ENCODE measurements at regions not wholly inside any gene's neighbourhood (a gene's known extent, or its start where the extent isn't known, plus 50 kb on each side); places are given as distances from the start of the nearest gene placed in this dataset.
A peak's percentile ranks its signal among the peaks of the same experiment; 100 is the strongest.
"Not testable (repeated sequence)": the region's sequence is repeated elsewhere in the genome, so short reads cannot be mapped to it uniquely, and the experiment has no call there.

- no peak for DNase-seq (ENCODE audit: extremely low read depth, low read depth, low spot score)
These were observed 448.2 kb downstream of the SEMA3D start for GRCh38 chr7:84738583-84739150.

DNA sequence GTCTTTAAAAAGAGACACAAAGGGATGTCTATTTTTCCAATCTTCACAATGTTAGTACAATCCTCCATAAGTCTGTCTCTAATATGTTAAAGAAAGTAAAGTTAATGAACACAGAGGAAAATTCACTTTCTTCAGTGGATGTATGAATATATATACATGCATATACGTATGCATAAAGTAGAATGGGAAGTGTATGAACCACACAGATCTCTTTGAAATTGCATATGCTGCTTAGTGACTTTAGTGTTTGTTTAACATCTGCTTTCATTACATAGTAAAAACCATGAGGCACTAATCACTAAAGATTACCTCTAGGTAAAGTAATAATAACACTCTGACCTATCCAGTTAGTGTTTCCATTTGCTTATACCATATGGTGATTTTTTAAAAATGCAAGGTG lies 451.2 kb downstream of the SEMA3D start:
- no peak for DNase-seq (ENCODE audit: extremely low read depth, low read depth, low spot score)

DNA sequence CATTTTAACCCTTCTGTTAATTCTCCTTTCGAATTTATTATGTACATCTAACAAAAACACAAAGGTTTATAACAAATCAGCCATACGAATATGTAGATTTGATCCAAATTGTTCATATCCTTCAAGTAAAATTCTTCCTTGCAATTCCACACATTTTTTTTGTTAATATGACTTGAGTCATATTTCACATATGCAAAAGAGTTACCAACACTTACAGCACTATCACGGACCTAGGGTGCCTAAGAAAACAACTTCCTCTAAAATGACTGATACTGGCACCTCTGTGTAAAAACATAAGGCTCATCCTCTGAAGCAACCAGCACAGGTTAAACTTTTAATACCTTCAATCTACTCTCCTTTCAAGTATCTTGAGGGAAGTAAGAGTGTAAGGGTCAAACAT lies 451.8 kb downstream of the SEMA3D start:
- DNase-seq (ENCODE audit: extremely low read depth, low read depth, low spot score), result no peak

- DNase-seq (ENCODE audit: extremely low read depth, low read depth, low spot score), result not testable (repeated sequence)
These were observed 452.9 kb downstream of the SEMA3D start for GRCh38 chr7:84733976-84734375.

GRCh38 chr7:84730864-84731263 lies 456.0 kb downstream of the SEMA3D start:
- not testable (repeated sequence) for DNase-seq (ENCODE audit: extremely low read depth, low read depth, low spot score)

- DNase-seq (ENCODE audit: extremely low read depth, low read depth, low spot score), result no peak
These were observed 457.6 kb downstream of the SEMA3D start for GRCh38 chr7:84729284-84729683.

DNA sequence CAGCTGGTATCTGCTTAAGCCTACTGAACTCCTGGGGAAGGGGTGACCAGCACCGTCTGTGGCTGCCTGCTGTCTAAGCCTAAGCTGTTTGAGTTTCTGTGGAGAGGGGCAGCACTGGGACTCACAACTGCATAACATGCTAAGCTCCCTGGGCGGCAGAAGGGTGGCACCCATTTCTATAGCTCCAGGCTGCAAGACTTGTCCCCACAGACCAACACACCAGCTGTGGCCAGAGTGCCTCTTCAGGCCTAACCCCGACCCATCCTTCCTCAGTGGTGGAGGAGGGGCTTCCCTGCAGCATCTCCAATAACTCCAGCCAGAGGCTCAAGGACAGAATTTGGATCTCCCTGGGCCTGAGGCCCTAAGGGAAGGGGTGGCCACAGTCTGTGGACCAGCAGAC lies 464.1 kb downstream of the SEMA3D start:
- DNase-seq (ENCODE audit: extremely low read depth, low read depth, low spot score), result no peak

- DNase-seq (ENCODE audit: extremely low read depth, low read depth, low spot score), result no peak
These were observed 464.8 kb downstream of the SEMA3D start for GRCh38 chr7:84722086-84722485.

GRCh38 chr7:84720456-84721097 lies 466.3 kb downstream of the SEMA3D start:
- no peak for DNase-seq (ENCODE audit: extremely low read depth, low read depth, low spot score)

DNA sequence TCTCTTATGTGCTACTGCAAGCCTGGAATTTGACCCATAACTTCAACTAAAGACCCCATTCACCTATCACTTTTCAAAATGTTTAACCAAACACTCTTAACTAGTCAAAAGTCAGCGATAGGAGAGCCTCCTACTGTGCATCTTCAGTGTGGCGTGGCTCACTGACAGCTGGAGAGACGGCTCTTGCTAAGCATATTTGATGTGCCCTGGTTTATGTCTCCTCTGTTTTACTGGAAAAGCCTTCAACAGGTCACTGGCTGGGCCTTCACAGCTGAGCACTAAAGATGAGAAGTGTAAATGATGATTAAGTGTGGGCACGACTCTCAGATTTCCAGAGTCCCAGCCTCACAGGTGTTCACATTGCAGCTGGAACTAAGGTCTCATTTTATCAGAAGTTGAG lies 472.1 kb downstream of the SEMA3D start:
- DNase-seq (ENCODE audit: extremely low read depth, low read depth, low spot score), result no peak

DNA sequence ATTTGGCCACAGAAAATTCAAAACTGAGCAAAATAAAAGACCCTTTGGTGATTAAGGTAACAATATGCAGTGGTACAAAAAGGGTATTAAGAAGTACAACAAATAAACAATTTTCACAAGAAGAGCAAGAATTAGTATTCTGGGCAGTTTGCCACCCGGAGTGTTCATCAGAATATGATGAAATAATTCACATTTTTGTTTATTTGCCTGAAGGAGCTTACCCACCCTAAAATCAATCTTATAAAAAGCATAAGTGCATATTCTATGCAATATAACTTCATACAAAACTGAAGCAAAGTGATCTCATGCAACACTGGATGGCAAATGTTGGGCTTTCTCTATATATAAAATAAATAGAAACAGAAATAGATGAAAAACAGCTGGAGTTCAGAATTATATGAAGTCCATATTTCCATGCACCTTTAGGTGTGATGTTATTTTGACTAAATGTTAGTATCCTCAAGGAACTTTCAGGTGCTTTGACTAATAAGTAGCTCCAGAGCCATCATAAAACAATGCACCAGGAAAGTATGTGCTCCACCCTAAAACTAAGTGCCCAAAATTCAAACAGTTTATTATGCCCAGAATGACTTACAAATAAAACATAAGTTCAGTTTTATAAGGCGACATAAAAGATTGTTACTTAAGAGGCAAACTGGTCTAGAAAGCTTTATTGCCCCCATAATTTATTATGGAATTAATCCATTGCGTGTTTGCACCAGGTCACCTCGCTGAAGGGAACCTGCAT lies 474.3 kb downstream of the SEMA3D start:
- no peak for DNase-seq (ENCODE audit: extremely low read depth, low read depth, low spot score)

- not testable (repeated sequence) for DNase-seq (ENCODE audit: extremely low read depth, low read depth, low spot score)
These were observed 476.3 kb downstream of the SEMA3D start for GRCh38 chr7:84710538-84710937.

DNA sequence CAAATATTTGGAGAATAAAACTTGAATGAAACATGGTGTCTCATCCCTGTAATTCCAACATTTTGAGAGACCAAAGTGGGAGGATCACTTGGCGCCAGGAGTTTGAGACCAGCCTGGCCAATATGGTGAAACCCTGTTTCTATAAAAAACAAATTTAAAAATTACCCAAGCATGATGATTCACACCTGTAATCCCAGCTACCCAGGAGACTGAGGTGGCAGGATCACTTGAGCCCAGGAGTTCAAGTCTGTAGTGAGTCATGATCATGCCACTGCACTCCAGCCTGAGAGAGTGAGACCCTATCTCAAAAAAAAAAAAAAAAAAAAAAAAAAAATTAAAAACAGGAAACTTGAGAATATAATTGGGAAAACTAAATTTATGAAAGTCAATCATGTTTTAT lies 481.1 kb downstream of the SEMA3D start:
- DNase-seq (ENCODE audit: extremely low read depth, low read depth, low spot score), result no peak

- no peak for DNase-seq (ENCODE audit: extremely low read depth, low read depth, low spot score)
These were observed 481.8 kb downstream of the SEMA3D start for GRCh38 chr7:84705079-84705478.

DNA sequence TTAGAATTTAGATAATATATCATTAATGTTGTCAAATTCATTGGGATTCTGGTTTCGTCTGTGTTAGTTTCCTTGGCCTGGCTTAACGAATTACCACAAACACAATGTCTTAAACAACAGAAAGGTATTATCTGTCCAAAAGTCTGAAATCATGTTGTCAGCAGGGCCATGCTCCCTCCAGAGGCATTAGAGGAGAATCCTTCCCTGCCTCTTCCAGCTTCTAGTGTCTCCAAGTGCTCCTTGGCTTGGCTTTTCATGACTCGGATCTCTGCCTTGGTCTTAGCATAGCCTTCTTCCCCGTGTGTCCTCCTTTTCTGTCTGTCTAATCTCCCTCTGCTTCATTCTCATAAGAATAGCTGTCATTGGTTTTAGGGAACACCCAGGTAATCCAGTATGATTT lies 482.5 kb downstream of the SEMA3D start:
- DNase-seq (ENCODE audit: extremely low read depth, low read depth, low spot score), result no peak

GRCh38 chr7:84701524-84702306 lies 485.1 kb downstream of the SEMA3D start:
- peak; percentile 97 for DNase-seq (ENCODE audit: extremely low read depth, low read depth, low spot score)

DNA sequence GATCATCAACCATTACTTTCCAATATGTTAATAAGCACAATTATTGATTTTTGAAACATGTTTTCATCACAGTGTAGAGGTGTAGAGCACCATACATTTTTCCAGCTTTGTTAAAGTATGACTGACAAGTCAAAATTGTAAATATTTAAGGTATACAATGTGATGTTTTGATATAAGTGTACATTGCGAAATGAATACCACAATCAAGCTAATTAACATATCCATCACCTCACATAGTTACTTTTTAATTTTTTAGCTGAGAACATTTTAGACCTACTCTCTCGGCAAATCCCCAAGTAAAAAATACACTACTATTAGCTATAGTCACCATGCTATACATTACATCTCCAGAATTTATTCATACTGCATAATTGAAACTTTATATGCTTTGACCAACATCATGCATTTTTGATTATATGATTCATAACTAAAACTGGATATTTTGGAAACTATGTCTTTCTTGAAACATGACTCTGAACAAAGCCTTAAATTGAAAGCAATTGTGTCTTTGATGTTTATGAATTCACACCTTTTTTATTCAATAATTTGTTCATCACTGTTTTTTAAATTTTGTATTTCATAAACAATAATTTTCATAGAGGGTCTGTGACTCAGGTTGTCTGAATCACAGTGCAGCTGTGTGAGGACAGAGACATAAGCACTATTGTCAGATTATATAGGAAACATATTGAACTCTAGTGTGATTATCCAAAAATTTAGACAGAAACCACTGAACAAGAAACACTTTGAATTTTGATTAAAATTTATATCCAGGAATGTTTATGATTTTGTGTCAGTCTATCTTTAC lies 486.1 kb downstream of the SEMA3D start:
- no peak for DNase-seq (ENCODE audit: extremely low read depth, low read depth, low spot score)

- DNase-seq (ENCODE audit: extremely low read depth, low read depth, low spot score), result peak; percentile 51
These were observed 489.4 kb downstream of the SEMA3D start for GRCh38 chr7:84697506-84697905.

DNA sequence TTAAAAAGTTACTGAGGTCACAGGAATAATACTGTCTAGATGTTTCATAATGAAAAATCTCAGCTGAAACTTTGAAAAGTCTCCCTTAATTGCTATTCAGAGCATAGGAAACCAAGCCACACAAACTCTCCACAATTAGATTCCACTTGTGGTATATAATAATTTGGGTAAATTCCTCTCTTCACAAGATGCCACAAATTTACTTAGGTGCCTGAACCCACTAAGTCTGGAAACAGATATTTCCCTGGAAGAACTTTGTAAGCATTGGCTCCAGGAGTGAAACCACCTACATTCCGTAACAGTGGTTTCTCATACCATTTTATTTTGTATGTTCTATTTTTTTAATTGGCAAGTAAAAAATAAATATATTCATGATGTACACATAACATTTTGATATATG lies 493.4 kb downstream of the SEMA3D start:
- DNase-seq (ENCODE audit: extremely low read depth, low read depth, low spot score), result no peak

DNA sequence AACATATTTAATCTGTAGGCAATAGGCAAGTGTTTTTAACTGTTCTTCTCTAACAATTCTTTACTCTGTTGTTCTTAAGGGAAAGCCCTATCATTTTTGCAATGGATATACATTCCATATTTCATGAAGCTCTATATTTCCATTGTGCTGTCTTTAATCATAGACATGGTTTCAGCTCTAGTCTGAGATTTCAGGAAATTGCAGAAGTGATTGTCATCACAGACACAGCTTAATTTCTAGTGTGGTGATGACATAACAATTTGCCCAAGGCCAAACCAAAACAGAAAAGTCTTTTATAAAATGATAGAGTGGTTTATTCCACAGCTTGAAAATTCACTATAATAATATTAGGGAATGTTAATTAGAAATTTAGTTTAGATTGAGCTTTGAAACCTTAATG lies 494.1 kb upstream of the SEMA3A start:
- peak; percentile 34 for DNase-seq (ENCODE audit: extremely low read depth, low read depth, low spot score)

- DNase-seq (ENCODE audit: extremely low read depth, low read depth, low spot score), result no peak
These were observed 491.8 kb upstream of the SEMA3A start for GRCh38 chr7:84686373-84686772.
